Prostate gland (tissue), 2 donors: ENCODE measurements at regions not wholly inside any gene's neighbourhood (a gene's known extent, or its start where the extent isn't known, plus 50 kb on each side); places are given as distances from the start of the nearest gene placed in this dataset.

Experiments used
- DNase-seq: peaks from one replicate; pipeline ENCODE4 v3.0.0-alpha.2; 2019; ENCODE audit warnings: low spot score
- H3K27ac ChIP-seq, 2 donors: fragments of 200-600 bp; sonication (generic); 2 replicates each; pipeline ENCODE4 v1.5.1; 2017 to 2019
- H3K27me3 ChIP-seq: fragments of 200-600 bp; sonication (generic); replicated peaks from 2 replicates; pipeline ENCODE4 v1.5.1; 2019; ENCODE audit not compliant: insufficient read depth
- H3K36me3 ChIP-seq, 2 donors: fragments of 200-600 bp; sonication (generic); 1 replicate in 1 of 2; 2 replicates in 1 of 2; pipeline versions ENCODE4 v1.5.1 to v1.8.1; 2017 to 2019
- H3K4me1 ChIP-seq: fragments of 200-600 bp; sonication (generic); replicated peaks from 2 replicates; pipeline ENCODE4 v1.5.1; 2019
- H3K4me3 ChIP-seq, 2 donors: fragments of 200-600 bp; sonication (generic); 2 replicates each; pipeline ENCODE4 v1.5.1; 2017 to 2019
- H3K9me3 ChIP-seq: fragments of 200-600 bp; sonication (generic); 2 replicates; pipeline ENCODE4 v1.5.1; 2017
- CTCF ChIP-seq, 4 experiments: fragments of 200-600 bp in 2 of 4; fragments of 450-650 bp in 2 of 4; sonication (generic) in 2 of 4; IDR thresholded peaks; 1 replicate in 3 of 4; 2 replicates in 1 of 4; pipeline ENCODE4 v1.5.1; 2016 to 2019; ENCODE audit warnings: antibody characterized with exemption in 4 of 4, mild to moderate bottlenecking in 2 of 4, moderate library complexity in 2 of 4
- POLR2A ChIP-seq: fragments of 450-650 bp; IDR thresholded peaks from one replicate; pipeline ENCODE4 v1.6.1; 2016; ENCODE audit warnings: antibody characterized with exemption, mild to moderate bottlenecking
- POLR2AphosphoS5 ChIP-seq: sonication (generic); formaldehyde crosslinking; IDR thresholded peaks from one replicate; pipeline ENCODE4 v1.6.1; 2017; ENCODE audit warnings: antibody characterized with exemption
- WGBS: methylation state at CpG from one replicate; pipeline ENCODE4 v1.1.5; 2018; 5-methylcytosine and 5-hydroxymethylcytosine counted together
- intact Hi-C: fragments of 100-400 bp; cut with DNase I; formaldehyde crosslinking; loops from one replicate; pipeline ENCODE4 v1.14.2; 2022

- intact Hi-C loops, result no loop called here
- no peaks in the 10 kb centered on the region for H3K4me1 ChIP-seq
- no peak for TF ChIP-seq CTCF (IDR thresholded peaks at IDR 0.05)
- no peak for TF ChIP-seq POLR2A
- no peak for TF ChIP-seq POLR2AphosphoS5
- H3K27ac ChIP-seq, result no peak overlapping the region
- no peak overlapping the region for H3K4me3 ChIP-seq
- 26% methylated on average over 1 of the region's 1 CpG for WGBS
- no peaks in the 10 kb centered on the region for H3K36me3 ChIP-seq
- DNase-seq, result no peak
- no peaks in the 10 kb centered on the region for H3K27me3 ChIP-seq
- no peaks in the 10 kb centered on the region for H3K9me3 ChIP-seq
These were observed 726.6 kb upstream of the TSPY4 start for GRCh38 chrY:8610620-8611019.

- TF ChIP-seq POLR2AphosphoS5 (no peak), CTCF (IDR thresholded peaks at IDR 0.05) (no peak), POLR2A (no peak)
- intact Hi-C loops, result no loop called here
- Histone ChIP-seq H3K9me3 (no peaks in the 10 kb centered on the region), H3K27ac (no peak overlapping the region), H3K4me3 (no peak overlapping the region), H3K36me3 (no peaks in the 10 kb centered on the region), H3K4me1 (no peaks in the 10 kb centered on the region), H3K27me3 (no peaks in the 10 kb centered on the region)
- WGBS, result 86% methylated on average over 3 of the region's 3 CpGs
- peak; percentile 7 for DNase-seq
These were observed 725.4 kb upstream of the TSPY4 start for GRCh38 chrY:8611815-8612214.

GRCh38 chrY:8618302-8618701 is 719.0 kb upstream of the TSPY4 start:
- no peaks in the 10 kb centered on the region for H3K27me3 ChIP-seq
- intact Hi-C loops, result no loop called here
- 82% methylated on average over 4 of the region's 4 CpGs for WGBS
- no peak overlapping the region for H3K27ac ChIP-seq
- DNase-seq, result peak; percentile 4
- H3K4me3 ChIP-seq, result no peak overlapping the region
- H3K9me3 ChIP-seq, result no peaks in the 10 kb centered on the region
- no peaks in the 10 kb centered on the region for H3K36me3 ChIP-seq
- TF ChIP-seq POLR2A (no peak), CTCF (IDR thresholded peaks at IDR 0.05) (no peak), POLR2AphosphoS5 (peak; percentile 10)
- no peaks in the 10 kb centered on the region for H3K4me1 ChIP-seq

- no peaks in the 10 kb centered on the region for H3K27me3 ChIP-seq
- no peak overlapping the region for H3K27ac ChIP-seq
- no peaks in the 10 kb centered on the region for H3K36me3 ChIP-seq
- WGBS, result 17% methylated on average over 1 of the region's 1 CpG
- intact Hi-C loops, result no loop called here
- H3K9me3 ChIP-seq, result no peaks in the 10 kb centered on the region
- DNase-seq, result peak; percentile 14
- TF ChIP-seq CTCF (IDR thresholded peaks at IDR 0.05) (no peak), POLR2A (no peak), POLR2AphosphoS5 (no peak)
- no peak overlapping the region for H3K4me3 ChIP-seq
- no peaks in the 10 kb centered on the region for H3K4me1 ChIP-seq
These were observed 715.1 kb upstream of the TSPY4 start for GRCh38 chrY:8622156-8622555.

GRCh38 chrY:8622856-8623255 is 714.4 kb upstream of the TSPY4 start:
- intact Hi-C loops, result no loop called here
- DNase-seq, result no peak
- no peak for TF ChIP-seq POLR2A
- H3K27me3 ChIP-seq, result no peaks in the 10 kb centered on the region
- no peak overlapping the region for H3K4me3 ChIP-seq
- no peaks in the 10 kb centered on the region for H3K4me1 ChIP-seq
- WGBS, result 65% methylated on average over 7 of the region's 7 CpGs
- H3K36me3 ChIP-seq, result no peaks in the 10 kb centered on the region
- no peak overlapping the region for H3K27ac ChIP-seq
- H3K9me3 ChIP-seq, result no peaks in the 10 kb centered on the region
